NCI-H82 treated with DMSO at 0.1 percent for 48 hours (cell line): ENCODE measurements at regions not wholly inside any gene's neighbourhood (a gene's known extent, or its start where the extent isn't known, plus 50 kb on each side); places are given as distances from the start of the nearest gene placed in this dataset.
A peak's percentile ranks its signal among the peaks of the same experiment; 100 is the strongest.
"Not testable (repeated sequence)": the region's sequence is repeated elsewhere in the genome, so short reads cannot be mapped to it uniquely, and the experiment has no call there.

Source experiments
- DNase-seq: peaks from one replicate; lab custom pipeline; 2025; ENCODE audit not compliant: unreplicated experiment; lab: John Stamatoyannopoulos, UW

GRCh38 chr2:193841384-193842150, 1646.8 kb upstream of the TMEFF2 start:
- DNase-seq: no peak

DNA sequence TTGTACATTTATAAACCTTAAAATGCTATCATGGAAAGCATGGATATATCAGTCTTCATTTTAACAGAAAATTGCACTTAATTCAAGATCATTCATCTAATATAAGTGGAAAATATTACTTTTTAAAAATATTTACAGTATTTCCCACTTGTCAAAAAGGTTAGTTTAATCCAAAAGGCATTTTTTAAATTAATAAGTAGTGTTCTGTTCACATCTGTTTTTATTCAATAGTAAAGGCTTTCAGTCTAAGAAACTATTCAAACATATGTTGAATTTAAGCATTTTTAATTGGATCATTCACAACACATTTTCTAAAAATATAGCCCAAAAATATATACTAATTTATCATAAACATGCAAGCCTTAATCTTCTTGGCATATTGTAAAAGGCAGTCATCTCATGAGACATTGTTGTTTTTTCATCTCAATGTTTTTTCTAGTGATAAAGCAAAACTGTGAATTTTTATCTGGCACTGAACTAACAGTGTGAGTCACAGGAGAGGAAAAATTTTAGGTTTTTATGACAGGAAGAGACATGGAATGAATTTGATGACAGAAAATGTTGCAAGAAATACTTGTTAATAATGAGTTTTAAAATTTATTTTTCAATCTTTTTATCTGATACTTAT, 1642.5 kb upstream of the TMEFF2 start:
- no peak for DNase-seq

- not testable (repeated sequence) for DNase-seq
Measured at GRCh38 chr2:193836424-193837006, 1641.8 kb upstream of the TMEFF2 start.

GRCh38 chr2:193833895-193834294, 1639.2 kb upstream of the TMEFF2 start:
- not testable (repeated sequence) for DNase-seq

DNA sequence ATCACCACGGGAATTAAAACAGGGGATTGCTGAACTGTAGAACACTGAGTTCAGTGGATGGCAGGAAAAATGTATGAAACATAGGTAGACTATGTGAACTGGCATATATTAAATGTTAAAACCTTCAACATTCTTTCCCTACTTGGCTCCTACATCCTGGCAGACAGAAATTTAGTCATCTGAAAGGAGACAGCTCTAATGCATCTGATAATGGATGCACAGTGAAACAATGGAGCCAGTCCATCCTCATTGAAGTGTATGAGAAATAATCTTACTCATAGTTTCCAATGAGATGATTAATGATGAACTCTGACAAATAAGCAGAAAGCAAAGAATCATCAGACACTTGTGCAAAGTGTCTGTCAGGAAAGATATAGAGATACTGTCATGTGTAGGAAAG, 1629.7 kb upstream of the TMEFF2 start:
- DNase-seq: no peak

DNA sequence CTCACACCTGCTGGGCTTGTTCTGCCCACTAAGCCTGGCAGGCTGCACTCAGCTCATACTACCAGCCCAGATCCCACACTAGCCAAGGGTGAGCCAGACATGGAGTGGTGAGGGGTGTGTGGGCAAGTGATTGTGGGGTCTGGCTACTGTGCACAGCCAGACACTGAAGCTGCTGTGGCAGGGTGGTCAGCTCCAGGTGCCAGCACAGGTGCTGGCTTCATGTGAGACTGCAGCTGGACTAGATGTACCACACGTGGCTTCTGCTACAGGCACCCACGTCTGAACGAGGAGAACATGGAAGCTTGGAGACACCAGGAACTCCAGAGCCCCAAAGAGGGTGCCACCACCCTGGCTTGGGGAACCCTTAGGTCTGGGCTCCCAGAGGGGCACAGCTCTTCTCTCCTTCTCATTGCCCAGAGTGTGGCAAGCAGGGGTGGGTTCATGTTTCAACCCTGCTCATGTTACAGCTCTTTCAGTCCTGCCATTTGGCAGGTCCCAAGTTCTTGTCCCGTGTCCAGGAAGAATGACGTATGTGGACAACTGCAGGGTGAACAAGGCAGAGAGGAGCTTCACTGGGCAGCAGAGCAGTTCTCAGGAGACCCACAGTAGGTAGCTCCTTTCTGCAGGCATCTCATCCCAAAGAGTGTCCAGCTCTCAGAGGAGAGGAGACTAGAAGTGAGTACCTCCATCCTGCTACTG, 1624.2 kb upstream of the TMEFF2 start:
- no peak for DNase-seq

DNA sequence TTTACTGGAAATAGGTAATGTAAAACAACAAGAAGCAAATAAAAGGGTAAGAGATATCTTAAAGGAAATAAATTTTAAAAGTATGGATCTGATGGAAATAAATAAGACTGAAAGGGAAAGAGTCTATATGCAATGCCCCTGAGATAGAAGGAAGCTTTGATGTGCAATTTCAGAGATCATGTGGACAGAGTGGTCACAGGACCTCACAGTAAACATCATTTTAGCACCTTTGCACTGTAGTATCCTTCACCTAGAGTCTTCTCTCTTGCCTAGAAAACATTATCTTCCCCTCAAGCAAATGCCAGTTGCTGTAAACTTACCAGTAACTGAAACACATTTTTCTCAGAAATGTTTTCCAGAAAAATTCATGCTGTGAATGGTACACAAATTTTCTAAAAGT, 1621.3 kb upstream of the TMEFF2 start:
- DNase-seq: no peak

DNA sequence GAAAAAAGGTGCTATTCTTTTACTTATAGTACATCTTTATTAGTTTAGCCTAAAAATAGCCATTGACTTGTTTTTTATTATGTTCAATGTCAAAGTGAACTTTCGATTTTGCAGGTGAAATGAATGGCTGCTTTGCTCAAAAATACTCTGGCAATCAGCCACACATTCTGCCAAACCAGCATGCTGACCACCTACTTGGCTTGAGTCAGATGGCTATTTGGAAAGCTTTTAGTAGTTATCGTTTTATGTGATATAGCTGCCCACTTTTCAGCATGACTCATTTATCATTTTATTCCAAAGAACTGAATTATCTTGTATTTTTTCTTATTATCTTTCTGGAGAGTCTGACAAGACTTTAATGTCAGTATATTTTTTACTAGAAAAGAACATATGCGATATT, 1615.8 kb upstream of the TMEFF2 start:
- DNase-seq: no peak

DNA sequence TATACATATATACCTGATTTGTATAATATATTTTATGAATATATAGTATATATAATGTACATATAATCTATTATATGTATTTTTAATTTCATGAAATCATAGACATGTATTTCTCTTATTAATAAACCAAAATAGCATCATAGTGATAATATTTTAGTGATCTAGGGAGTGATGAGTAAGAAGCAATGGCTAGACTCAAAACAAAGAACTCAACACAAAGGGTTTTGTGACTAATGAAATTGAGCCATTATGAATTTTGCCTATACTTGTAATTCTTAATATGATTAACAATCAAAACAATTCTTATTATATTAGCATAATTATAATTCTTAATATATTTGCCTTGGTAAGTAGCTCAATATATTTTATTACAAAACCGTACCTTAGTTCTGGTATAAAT, 1614.1 kb upstream of the TMEFF2 start:
- DNase-seq: no peak

- DNase-seq: no peak
Measured at GRCh38 chr2:193806088-193806774, 1611.5 kb upstream of the TMEFF2 start.

- no peak for DNase-seq
Measured at GRCh38 chr2:193796847-193797246, 1602.1 kb upstream of the TMEFF2 start.

- no peak for DNase-seq
Measured at GRCh38 chr2:193793914-193794313, 1599.2 kb upstream of the TMEFF2 start.

GRCh38 chr2:193783681-193784080, 1588.9 kb upstream of the TMEFF2 start:
- no peak for DNase-seq

- no peak for DNase-seq
Measured at GRCh38 chr2:193778293-193778692, 1583.6 kb upstream of the TMEFF2 start.

GRCh38 chr2:193776988-193777387, 1582.3 kb upstream of the TMEFF2 start:
- peak; percentile 17 for DNase-seq

- DNase-seq: no peak
Measured at GRCh38 chr2:193774166-193774565, 1579.4 kb upstream of the TMEFF2 start.

GRCh38 chr2:193751299-193751698, 1556.6 kb upstream of the TMEFF2 start:
- DNase-seq: no peak

- no peak for DNase-seq
Measured at GRCh38 chr2:193749485-193749884, 1554.8 kb upstream of the TMEFF2 start.

DNA sequence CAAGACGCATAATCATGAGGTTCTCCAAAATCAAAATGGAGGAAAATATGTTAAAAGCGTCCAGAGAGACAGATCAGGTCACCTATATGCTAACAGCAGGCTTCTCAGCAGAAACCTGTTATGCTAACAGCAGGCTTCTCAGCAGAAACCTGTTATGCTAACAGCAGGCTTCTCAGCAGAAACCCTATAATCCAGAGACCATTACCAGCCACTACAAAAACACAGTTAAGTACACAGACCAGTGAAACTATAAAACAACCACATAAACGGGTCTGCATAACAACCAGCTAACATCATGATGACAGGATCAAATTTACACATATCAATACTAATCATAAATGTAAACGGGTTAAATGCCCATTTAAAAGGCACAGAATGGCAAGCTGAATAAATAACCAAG, 1548.4 kb upstream of the TMEFF2 start:
- DNase-seq: no peak

- no peak for DNase-seq
Measured at GRCh38 chr2:193738892-193739291, 1544.2 kb upstream of the TMEFF2 start.

DNA sequence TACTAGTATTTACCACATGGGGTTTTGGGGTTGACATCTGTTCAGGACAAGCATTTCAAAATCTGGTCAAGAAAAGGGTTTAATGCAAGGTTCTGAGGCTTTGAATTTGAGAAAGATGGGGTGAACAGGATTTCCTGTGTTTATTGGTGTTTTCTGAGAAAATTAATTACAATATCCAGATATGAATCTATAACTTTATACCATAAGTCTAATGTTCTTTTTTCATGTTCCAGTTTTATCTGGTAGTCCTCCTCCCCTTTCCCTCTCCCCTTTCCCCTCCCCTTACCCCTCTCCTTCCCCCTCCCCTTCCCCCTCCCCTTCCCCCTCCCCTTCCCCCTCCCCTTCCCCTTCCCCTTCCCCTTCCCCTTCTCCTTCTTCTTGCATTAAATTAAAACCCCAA, 1518.2 kb upstream of the TMEFF2 start:
- no peak for DNase-seq
